ENCODE measurements at regions not wholly inside any gene's neighbourhood (a gene's known extent, or its start where the extent isn't known, plus 50 kb on each side); places are given as distances from the start of the nearest gene placed in this dataset.
"Not testable (repeated sequence)": the region's sequence is repeated elsewhere in the genome, so short reads cannot be mapped to it uniquely, and the experiment has no call there.

DNA sequence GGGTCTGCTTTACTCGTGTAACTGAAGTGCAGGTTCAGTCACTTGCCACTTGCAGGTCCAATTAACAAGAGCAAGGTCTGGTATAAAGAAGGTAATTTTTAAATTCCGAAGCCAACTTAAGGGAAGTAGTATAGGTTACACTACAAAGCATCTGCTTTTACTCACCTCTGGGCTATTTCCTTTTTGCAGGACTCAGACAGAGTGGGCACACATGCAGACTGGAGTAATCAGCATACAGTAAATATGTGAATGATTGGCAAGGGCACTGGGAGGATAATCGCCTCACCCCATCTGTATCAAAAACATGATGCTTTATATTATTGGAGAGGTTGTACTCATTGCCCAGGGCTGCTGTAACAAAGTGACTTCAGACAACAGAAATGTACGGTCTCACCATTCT lies 160.1 kb upstream of the CDH5 start:
- no peak for DNase-seq

- no peak for DNase-seq
Measured at GRCh38 chr16:66205287-66206231, 160.9 kb upstream of the CDH5 start.

DNA sequence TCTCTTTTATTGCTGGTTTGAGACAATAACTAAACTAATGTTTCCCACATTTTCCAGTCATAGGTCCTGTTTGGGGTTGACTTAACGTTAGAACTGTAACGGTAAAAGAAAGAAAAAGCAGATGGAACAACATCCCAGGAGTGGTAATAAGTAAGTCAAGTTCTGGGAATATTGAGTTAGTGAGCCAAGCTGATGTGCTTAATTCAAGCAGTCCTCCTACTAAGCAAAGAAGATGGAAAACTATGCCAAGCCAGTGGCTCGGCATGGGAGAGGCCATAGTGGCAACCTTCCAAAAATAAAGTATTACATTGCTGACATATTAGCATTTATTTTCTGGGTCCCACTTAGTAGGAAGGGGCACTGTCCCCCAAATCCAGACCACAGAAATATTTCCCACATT lies 161.7 kb upstream of the CDH5 start:
- peak in 1 of 3 donors; percentile 61 for DNase-seq

- no peak for DNase-seq
Measured at GRCh38 chr16:66203476-66203875, 163.0 kb upstream of the CDH5 start.

GRCh38 chr16:66199189-66199588 lies 167.3 kb upstream of the CDH5 start:
- no peak for DNase-seq

DNA sequence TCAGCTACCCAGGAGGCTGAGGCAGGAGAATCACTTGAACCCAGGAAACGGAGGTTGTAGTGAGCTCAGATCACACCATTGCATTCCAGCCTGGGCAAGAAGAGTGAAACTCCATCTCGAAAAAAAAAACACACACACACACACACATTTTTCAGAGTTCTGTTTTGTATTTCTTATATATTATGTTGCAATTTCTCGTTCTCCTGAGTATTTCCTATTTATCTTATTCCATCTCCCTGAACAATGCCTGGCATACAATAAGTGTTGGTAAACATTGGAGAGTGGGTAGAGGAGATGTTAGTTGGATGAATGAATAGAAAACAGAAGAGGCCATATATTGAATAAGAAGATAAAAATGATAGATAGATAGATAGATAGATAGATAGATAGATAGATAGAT lies 167.8 kb upstream of the CDH5 start:
- no peak for DNase-seq

DNA sequence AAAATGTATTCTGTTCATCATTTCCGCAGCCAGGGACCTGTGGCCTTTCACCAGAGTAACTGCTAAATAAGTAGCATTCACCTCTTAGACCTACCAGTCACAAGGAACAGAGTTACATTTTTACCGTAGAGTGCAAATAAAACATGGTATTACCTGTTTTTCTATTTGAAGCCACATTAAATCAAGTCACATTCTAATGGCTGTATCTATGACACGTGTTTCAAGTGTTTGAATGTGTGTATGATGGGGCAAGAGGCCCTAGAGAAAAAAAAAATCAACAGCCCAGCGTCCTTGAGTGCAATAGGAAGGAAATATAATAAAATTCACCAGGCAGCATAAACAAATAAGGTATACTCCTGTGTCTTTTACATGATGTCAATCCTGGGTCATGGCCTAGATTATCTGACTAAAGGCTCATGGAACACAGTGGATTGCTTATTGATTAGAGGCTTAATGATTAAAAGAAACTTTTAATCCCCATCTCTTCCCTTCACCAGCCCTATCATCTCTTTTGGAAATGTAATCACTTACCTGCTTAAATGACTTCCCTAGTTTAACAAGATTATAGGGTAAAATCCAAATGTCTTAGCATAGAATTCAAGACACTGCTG lies 168.7 kb upstream of the CDH5 start:
- DNase-seq = no peak

DNA sequence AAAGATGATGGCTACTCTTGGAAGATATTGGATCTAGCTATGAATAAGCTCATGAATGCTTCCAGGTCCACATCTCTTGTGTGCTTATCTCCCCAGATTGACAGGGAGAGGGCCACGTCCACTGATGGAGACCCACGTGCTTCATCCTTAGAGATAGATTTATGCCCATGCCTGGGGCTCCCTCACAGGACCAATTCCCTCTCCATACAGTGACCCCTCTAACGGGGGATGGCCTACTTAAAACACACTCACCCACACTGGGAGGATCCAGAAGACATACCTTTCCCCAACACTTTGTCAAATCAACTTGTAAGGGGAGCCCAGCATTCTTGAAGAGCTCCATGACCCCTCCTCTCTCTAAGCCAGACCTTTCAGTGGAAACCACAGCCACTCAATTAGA lies 169.7 kb upstream of the CDH5 start:
- no peak for DNase-seq

DNA sequence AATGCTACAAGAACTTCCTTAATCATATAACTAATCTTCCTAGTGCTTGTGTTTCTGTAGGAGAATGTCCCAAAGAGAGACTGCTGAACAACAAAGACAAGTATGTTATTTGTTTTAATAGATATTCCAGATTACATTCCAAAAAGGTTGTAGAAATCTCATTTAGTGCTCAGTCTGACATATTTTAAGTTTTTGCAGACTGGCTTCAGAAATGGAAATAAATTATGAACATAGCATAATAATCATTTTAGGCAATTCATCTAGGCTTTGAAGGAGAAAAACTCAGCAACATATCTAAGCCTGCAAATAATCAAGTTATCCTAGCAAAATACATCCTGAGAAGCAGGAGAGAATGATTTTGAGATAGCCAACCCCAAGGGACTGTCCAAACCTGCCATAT lies 171.6 kb upstream of the CDH5 start:
- no peak for DNase-seq

GRCh38 chr16:66193543-66194229 lies 172.8 kb upstream of the CDH5 start:
- no peak for DNase-seq

- no peak for DNase-seq
Measured at GRCh38 chr16:66190411-66190810, 176.1 kb upstream of the CDH5 start.

DNA sequence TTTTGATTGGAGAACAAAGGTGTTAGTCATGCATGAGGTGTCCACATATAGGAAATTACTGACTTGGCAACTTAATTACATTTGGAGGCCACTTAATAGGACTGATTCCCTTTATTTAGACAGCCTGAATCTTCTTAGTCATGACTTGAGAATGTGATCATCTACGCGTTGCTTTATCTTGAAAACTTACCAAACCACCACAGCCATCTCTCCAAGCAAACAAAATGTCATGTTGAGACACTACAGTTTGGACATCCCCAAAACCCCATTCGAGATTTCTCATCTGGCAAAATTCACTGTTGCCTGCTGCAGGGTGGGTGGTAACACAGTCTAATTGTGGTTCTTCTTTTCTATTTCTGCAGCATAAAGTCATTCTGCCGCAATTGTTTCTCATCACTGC lies 176.5 kb upstream of the CDH5 start:
- DNase-seq = peak in 1 of 3 donors; percentile 85

- DNase-seq = peak; percentile 64 to 75 (median 69)
Measured at GRCh38 chr16:66188917-66189725, 177.4 kb upstream of the CDH5 start.

DNA sequence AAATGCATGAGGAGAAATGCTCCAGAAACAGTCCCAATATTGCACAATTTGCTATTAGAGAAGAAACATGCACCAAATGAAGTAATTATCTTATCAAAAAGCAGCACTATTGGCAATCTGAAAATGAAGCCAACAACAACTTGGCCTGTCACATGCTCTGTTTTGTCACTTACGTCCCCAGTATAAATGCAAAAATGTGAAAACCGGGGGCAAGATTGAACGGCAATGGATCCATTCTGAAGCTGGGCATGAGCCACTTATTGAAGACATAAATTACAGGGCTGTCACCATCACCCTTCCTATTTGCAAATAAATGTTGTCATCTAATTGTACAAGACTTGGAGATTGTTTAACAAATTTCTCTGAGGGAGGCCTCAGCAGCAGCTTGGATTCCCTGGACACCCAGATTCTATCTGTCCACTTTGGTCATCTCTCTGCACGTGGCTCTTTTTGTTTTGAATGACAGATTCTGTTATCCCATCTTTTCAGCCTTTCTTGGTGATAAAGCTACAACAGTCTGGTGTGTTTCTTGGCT lies 180.2 kb upstream of the CDH5 start:
- no peak for DNase-seq

DNA sequence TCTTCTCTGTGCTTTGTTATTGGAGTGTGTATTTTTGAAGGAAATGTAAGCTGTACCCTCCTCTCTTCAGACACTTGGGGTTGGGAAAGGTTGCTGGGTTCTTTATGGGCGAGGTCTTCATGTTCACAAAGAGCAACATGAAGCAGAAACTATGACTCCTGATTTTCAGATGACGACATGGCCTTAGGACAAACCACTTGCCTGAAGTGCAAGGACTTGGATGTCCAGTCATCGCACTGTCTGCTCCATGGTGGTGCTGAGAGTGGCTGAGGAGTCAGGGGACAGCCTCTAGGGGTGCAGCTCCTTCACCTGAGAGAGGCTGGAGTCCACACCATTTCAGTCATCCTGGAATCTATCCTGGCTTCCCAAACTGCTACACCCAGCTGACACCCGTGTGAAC lies 183.9 kb upstream of the CDH5 start:
- no peak for DNase-seq

DNA sequence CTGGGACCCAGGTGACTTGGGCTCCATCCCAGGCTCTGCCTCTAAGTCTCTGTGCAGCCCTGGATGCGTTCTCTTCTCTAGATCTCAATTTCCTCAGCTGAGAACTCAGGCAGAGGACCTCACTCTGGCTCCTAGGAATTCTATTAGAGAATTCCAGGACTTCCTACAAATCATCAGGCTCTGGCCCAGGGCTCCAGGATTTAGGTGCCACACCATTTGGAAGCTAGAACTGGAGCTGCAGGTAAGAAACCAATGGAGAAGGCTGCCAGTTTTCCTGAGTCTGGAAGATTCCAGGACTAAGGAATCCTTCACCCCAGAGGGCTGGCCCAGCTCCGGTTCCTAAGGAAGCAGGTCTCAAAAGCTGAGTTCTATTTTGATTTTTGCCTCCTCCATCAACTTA lies 189.8 kb upstream of the CDH5 start:
- no peak for DNase-seq

DNA sequence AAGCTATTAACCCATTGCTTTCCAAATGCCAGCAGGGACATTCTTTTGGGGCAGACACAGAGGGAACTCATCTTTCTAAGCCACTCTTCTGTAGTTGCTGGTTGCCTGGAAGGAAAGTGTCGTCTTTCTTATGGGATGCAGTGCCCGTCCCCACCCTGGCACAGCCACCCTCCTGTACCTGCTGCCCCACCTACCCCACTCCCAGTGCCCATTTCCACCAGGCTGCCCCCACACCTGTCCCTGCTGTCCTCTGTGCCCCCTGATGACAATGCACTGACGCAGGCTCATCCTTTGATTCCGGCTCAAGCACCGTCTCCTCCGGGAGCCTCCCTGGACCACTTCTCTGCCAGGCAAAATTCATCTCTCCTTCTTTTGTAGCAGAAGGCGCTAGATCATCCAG lies 190.4 kb upstream of the CDH5 start:
- DNase-seq = no peak

GRCh38 chr16:66175636-66176035 lies 190.9 kb upstream of the CDH5 start:
- no peak for DNase-seq

DNA sequence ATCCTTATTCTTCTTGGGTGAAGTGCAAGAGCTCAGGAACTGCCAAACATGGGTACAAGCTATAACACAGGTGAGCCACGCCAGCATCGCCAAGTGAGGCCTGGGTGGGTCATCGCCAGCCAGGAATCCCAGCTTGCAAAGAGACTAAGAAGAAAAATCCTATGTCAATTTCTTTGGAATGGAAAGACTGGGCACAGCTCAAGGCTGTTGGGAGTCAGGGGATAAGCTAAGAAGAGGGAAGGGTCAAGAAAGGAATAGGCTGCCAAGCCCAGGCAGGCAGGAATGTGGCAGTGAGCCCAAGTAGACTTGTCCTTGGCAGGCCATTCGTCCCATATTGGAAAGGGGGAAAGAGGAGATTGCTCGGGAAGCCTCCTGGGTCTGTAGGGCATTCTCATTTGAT lies 191.4 kb upstream of the CDH5 start:
- no peak for DNase-seq

- not testable (repeated sequence) for DNase-seq
Measured at GRCh38 chr16:66173796-66174195, 192.7 kb upstream of the CDH5 start.

- DNase-seq = not testable (repeated sequence)
Measured at GRCh38 chr16:66173181-66173580, 193.3 kb upstream of the CDH5 start.

DNA sequence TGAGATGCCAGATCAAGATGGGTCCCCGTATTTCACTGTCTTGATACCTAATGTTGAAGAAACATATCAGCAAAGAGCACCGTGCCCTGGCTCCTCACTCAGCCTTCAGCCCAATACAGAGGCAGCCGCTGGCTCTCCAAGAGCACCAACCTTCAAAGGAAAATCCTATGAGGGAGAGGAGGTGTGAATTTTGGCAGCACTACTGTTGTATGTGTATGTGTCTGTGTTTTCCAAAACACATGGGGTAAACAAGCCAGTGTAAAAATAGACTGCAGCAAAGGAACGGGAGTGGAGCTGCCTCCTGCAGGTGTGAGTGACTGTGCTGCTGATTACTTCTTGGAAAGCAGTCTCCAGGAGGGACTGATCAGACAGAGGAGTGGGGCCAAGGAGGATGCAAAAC lies 194.0 kb upstream of the CDH5 start:
- DNase-seq = no peak

All from muscle of back (tissue), 3 donors.